ENCODE measurements at regions not wholly inside any gene's neighbourhood (a gene's known extent, or its start where the extent isn't known, plus 50 kb on each side); places are given as distances from the start of the nearest gene placed in this dataset.

DNA sequence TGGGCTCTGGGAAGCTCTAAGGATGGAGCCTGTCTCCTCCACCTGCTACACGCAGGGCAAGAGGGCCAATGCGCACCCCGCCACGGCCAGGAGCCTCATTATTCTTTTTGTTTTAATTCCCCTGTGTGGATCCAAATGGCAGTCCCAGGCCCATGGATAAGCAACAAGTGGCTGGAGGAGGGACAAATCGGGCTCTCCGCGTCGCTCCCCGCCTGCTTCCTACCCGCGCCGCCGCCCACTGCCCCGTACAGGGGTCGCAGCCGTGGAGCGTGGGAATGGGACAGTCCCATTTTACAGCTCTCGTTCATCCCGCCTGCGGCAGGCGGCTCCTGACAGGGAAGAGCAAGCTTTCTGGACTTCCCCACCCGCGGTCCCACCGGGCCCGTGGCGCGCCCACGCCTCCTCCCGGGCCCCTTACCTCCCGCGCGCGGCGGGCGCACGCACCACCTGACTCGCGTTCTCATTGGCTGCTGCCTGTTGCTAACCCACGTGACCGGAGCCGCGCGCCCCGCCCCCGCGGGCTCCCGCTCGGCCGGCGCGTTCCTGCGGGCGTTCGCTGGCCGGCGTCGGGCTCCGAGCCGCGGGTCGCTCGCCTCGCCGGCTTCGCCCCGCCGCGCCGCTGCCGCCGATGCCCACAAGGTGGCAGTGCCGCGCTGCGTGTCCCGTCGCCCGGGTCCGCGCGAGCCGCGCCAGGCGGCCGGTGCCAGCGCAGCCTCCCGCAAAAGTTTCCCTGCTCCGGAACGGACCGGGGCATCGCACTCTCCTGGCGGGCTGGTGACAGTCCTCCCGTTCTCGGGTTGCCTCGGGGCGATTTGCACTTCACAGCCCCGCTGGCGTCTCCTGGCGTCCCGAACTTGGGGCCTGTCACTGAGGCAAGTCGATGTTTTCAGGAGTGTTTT is 93.3 kb downstream of the CD83 start (continued):
- TF ChIP-seq CREB3 (CRISPR knock-in tag; IDR thresholded peaks at IDR 0.05) (no peak; the same call in none of the 2 replicates), SP5 (CRISPR knock-in tag; IDR thresholded peaks at IDR 0.05; ENCODE audit: borderline replicate concordance, low read depth) (peak; percentile 23; the same call in 1 of the 2 replicates), HNRNPH1 (optimal IDR thresholded peaks at IDR 0.05; ENCODE audit: low read depth, low read length) (no peak), RNF219 (CRISPR knock-in tag; IDR thresholded peaks at IDR 0.05) (no peak), CBX2 (IDR thresholded peaks at IDR 0.05; ENCODE audit: low read depth, low read length) (no peak), CBX2 (CRISPR knock-in tag; IDR thresholded peaks at IDR 0.05; ENCODE audit: low read depth) (no peak), THAP11 (CRISPR knock-in tag; IDR thresholded peaks at IDR 0.05) (peak; percentile 55; the same call in 1 of the 2 replicates), POGZ (CRISPR knock-in tag; IDR thresholded peaks at IDR 0.05) (peak; percentile 69), MED13 (CRISPR knock-in tag; IDR thresholded peaks at IDR 0.05) (0 out of 2 replicates have a peak, but pooled peaks have one; percentile 30), FLYWCH1 (CRISPR knock-in tag; IDR thresholded peaks at IDR 0.05) (no peak), HMGA1 (CRISPR knock-in tag; conservative IDR thresholded peaks at IDR 0.05) (no peak), ZNF333 (CRISPR knock-in tag; IDR thresholded peaks at IDR 0.05; ENCODE audit: borderline replicate concordance) (no peak), SYNCRIP (IDR thresholded peaks at IDR 0.05; ENCODE audit: insufficient read depth, low read depth, low read length) (no peak), REPIN1 (CRISPR knock-in tag; IDR thresholded peaks at IDR 0.05; ENCODE audit: borderline replicate concordance, low read depth) (no peak; the same call in 1 of the 2 replicates), ZHX1 (CRISPR knock-in tag; IDR thresholded peaks at IDR 0.05; ENCODE audit: low read depth) (peak; percentile 60), ZSCAN12 (CRISPR knock-in tag; IDR thresholded peaks at IDR 0.05) (0 out of 2 replicates have a peak, but pooled peaks have one; percentile 25)
- TF ChIP-seq, protein P1, sequence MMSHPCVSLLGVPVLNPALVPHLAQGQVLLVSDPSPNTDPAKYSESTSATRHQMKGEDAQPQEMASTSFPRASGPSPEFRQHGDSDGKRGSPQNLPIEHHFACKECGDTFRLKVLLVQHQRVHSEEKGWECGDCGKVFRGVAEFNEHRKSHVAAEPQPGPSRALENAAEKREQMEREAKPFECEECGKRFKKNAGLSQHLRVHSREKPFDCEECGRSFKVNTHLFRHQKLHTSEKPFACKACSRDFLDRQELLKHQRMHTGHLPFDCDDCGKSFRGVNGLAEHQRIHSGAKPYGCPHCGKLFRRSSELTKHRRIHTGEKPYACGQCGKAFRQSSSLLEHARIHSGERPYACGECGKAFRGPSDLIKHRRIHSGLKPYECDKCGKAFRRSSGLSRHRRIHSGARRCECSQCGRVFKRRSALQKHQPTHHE (CRISPR knock-in tag; IDR thresholded peaks at IDR 0.05; ENCODE audit: borderline replicate concordance) = no peak
- TF ChIP-seq, protein P2, sequence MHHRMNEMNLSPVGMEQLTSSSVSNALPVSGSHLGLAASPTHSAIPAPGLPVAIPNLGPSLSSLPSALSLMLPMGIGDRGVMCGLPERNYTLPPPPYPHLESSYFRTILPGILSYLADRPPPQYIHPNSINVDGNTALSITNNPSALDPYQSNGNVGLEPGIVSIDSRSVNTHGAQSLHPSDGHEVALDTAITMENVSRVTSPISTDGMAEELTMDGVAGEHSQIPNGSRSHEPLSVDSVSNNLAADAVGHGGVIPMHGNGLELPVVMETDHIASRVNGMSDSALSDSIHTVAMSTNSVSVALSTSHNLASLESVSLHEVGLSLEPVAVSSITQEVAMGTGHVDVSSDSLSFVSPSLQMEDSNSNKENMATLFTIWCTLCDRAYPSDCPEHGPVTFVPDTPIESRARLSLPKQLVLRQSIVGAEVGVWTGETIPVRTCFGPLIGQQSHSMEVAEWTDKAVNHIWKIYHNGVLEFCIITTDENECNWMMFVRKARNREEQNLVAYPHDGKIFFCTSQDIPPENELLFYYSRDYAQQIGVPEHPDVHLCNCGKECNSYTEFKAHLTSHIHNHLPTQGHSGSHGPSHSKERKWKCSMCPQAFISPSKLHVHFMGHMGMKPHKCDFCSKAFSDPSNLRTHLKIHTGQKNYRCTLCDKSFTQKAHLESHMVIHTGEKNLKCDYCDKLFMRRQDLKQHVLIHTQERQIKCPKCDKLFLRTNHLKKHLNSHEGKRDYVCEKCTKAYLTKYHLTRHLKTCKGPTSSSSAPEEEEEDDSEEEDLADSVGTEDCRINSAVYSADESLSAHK (CRISPR knock-in tag; IDR thresholded peaks at IDR 0.05; ENCODE audit: borderline replicate concordance) = no peak

All from HepG2 (cell line).